Chondrocyte (in vitro differentiated cells): ENCODE measurements at regions not wholly inside any gene's neighbourhood (a gene's known extent, or its start where the extent isn't known, plus 50 kb on each side); places are given as distances from the start of the nearest gene placed in this dataset.

Source experiments
- DNase-seq: peaks from one replicate; pipeline ENCODE4 v3.0.0; 2021; ENCODE audit warnings: mixed read lengths, low spot score
- H3K27ac Mint-ChIP-seq: one replicate; pipeline ENCODE4 v1.8.0; 2021; ENCODE audit warnings: mild to moderate bottlenecking, moderate library complexity, mixed read lengths; ENCODE audit not compliant: unreplicated experiment
- H3K27me3 Mint-ChIP-seq: 2 replicates; pipeline ENCODE4 v1.8.0; 2021; ENCODE audit warnings: low read depth, mixed read lengths
- H3K36me3 Mint-ChIP-seq: 2 replicates; pipeline ENCODE4 v1.8.0; 2021; ENCODE audit warnings: low read depth, mixed read lengths
- H3K4me1 Mint-ChIP-seq: 2 replicates; pipeline ENCODE4 v1.8.0; 2021; ENCODE audit warnings: low read depth, mild to moderate bottlenecking, mixed read lengths
- H3K4me3 Mint-ChIP-seq: one replicate; pipeline ENCODE4 v1.8.0; 2021; ENCODE audit warnings: mild to moderate bottlenecking, moderate library complexity, mixed read lengths; ENCODE audit not compliant: unreplicated experiment
- H3K9me3 Mint-ChIP-seq: 2 replicates; pipeline ENCODE4 v1.8.0; 2021; ENCODE audit warnings: low read depth, mixed read lengths
- CTCF ChIP-seq: fragments of 200-600 bp; sonication (generic); IDR thresholded peaks from 2 replicates; pipeline ENCODE4 v1.5.0; 2021; ENCODE audit warnings: antibody characterized with exemption, mild to moderate bottlenecking, moderate library complexity

- no peaks in the 10 kb centered on the region for H3K9me3 Mint-ChIP-seq
- H3K36me3 Mint-ChIP-seq: no peaks in the 10 kb centered on the region
- peaks cover 9% of the 10 kb centered on the region for H3K4me1 Mint-ChIP-seq
- TF ChIP-seq CTCF: no peak
- no peaks in the 10 kb centered on the region for H3K27me3 Mint-ChIP-seq
- no peak for DNase-seq
- no peak overlapping the region for H3K4me3 Mint-ChIP-seq
- no peak overlapping the region for H3K27ac Mint-ChIP-seq
Measured at GRCh38 chr18:39481281-39481680, 1915.7 kb upstream of the CELF4 start.

GRCh38 chr18:39480494-39481195, 1915.0 kb upstream of the CELF4 start:
- Mint-ChIP-seq H3K27me3 (no peaks in the 10 kb centered on the region), H3K9me3 (no peaks in the 10 kb centered on the region), H3K36me3 (no peaks in the 10 kb centered on the region), H3K27ac (no peak overlapping the region), H3K4me3 (no peak overlapping the region), H3K4me1 (peaks cover 9% of the 10 kb centered on the region)
- TF ChIP-seq CTCF: no peak
- no peak for DNase-seq

GRCh38 chr18:39464006-39464405, 1898.4 kb upstream of the CELF4 start:
- H3K27ac Mint-ChIP-seq: no peak overlapping the region

GRCh38 chr18:39462436-39462835, 1896.8 kb upstream of the CELF4 start:
- peaks cover 2% of the 10 kb centered on the region for H3K9me3 Mint-ChIP-seq
- no peaks in the 10 kb centered on the region for H3K36me3 Mint-ChIP-seq
- H3K27ac Mint-ChIP-seq: peak overlapping the region; percentile 29
- no peak for DNase-seq
- no peak for TF ChIP-seq CTCF
- no peak overlapping the region for H3K4me3 Mint-ChIP-seq
- H3K4me1 Mint-ChIP-seq: no peaks in the 10 kb centered on the region
- H3K27me3 Mint-ChIP-seq: no peaks in the 10 kb centered on the region

More at GRCh38 chr18:39464006-39464405, 1898.4 kb upstream of the CELF4 start:
- DNase-seq: no peak
- Mint-ChIP-seq H3K4me1 (no peaks in the 10 kb centered on the region), H3K9me3 (peaks cover 2% of the 10 kb centered on the region), H3K36me3 (no peaks in the 10 kb centered on the region), H3K27me3 (no peaks in the 10 kb centered on the region), H3K4me3 (no peak overlapping the region)
- no peak for TF ChIP-seq CTCF

GRCh38 chr18:39460136-39460535, 1894.5 kb upstream of the CELF4 start:
- Mint-ChIP-seq H3K9me3 (peaks cover 2% of the 10 kb centered on the region), H3K27me3 (no peaks in the 10 kb centered on the region), H3K4me3 (no peak overlapping the region), H3K4me1 (peaks cover 5% of the 10 kb centered on the region), H3K36me3 (no peaks in the 10 kb centered on the region), H3K27ac (no peak overlapping the region)
- no peak for TF ChIP-seq CTCF
- DNase-seq: no peak
